H9 (cell line): ENCODE measurements at regions not wholly inside any gene's neighbourhood (a gene's known extent, or its start where the extent isn't known, plus 50 kb on each side); places are given as distances from the start of the nearest gene placed in this dataset.

Experiments used
- DNase-seq: peaks from one replicate; pipeline ENCODE4 v3.0.0-alpha.2; 2017
- H2AFZ ChIP-seq: one replicate; pipeline ENCODE4 v1.6.1; 2013; ENCODE audit warnings: mild to moderate bottlenecking, low read length, control low read depth, moderate library complexity
- H2AK5ac ChIP-seq: 2 replicates; pipeline ENCODE4 v1.6.1; 2013; ENCODE audit warnings: low read length, control low read depth, mixed read lengths; ENCODE audit not compliant: insufficient read length
- H2BK120ac ChIP-seq: one replicate; pipeline ENCODE4 v1.6.1; 2013; ENCODE audit warnings: low read depth, mild to moderate bottlenecking, low read length, control low read depth, inconsistent platforms; ENCODE audit not compliant: poor library complexity, severe bottlenecking
- H2BK12ac ChIP-seq: 2 replicates; pipeline ENCODE4 v1.6.1; 2013; ENCODE audit warnings: low read length, control low read depth, mixed read lengths, low read depth; ENCODE audit not compliant: insufficient read length
- H2BK15ac ChIP-seq: 2 replicates; pipeline ENCODE4 v1.6.1; 2013; ENCODE audit warnings: low read depth, low read length, control low read depth
- H2BK20ac ChIP-seq: one replicate; pipeline ENCODE4 v1.6.1; 2013; ENCODE audit warnings: low read depth, mild to moderate bottlenecking, low read length, control low read depth, inconsistent platforms; ENCODE audit not compliant: poor library complexity, severe bottlenecking
- H2BK5ac ChIP-seq: 2 replicates; pipeline ENCODE4 v1.6.1; 2013; ENCODE audit warnings: low read length, control low read depth, mixed read lengths; ENCODE audit not compliant: insufficient read length
- H3K14ac ChIP-seq: 2 replicates; pipeline ENCODE4 v1.6.1; 2013; ENCODE audit warnings: low read length, control low read depth; ENCODE audit not compliant: insufficient read depth
- H3K18ac ChIP-seq: 2 replicates; pipeline ENCODE4 v1.6.1; 2013; ENCODE audit warnings: low read depth, mild to moderate bottlenecking, mixed read lengths, low read length, control low read depth; ENCODE audit not compliant: insufficient read length
- H3K23ac ChIP-seq: 2 replicates; pipeline ENCODE4 v1.6.1; 2013; ENCODE audit warnings: low read length, control low read depth, mixed read lengths, low read depth; ENCODE audit not compliant: insufficient read length
- H3K23me2 ChIP-seq: 2 replicates; pipeline ENCODE4 v1.6.1; 2013; ENCODE audit warnings: low read depth, mild to moderate bottlenecking, mixed read lengths, low read length, control low read depth; ENCODE audit not compliant: insufficient read length, poor library complexity, severe bottlenecking
- H3K27ac ChIP-seq: 2 replicates; pipeline ENCODE4 v1.5.1; 2013; ENCODE audit warnings: low read length, control low read depth, mixed read lengths, low read depth; ENCODE audit not compliant: insufficient read length
- H3K27me3 ChIP-seq: 2 replicates; pipeline ENCODE4 v1.6.1; 2013; ENCODE audit warnings: low read length, control low read depth, inconsistent platforms; ENCODE audit not compliant: insufficient read depth
- H3K4ac ChIP-seq: 2 replicates; pipeline ENCODE4 v1.6.1; 2013; ENCODE audit warnings: low read depth, mild to moderate bottlenecking, control low read depth, inconsistent platforms, low read length, moderate library complexity
- H3K4me1 ChIP-seq: 2 replicates; pipeline ENCODE4 v1.6.1; 2013; ENCODE audit warnings: low read length, control low read depth, inconsistent platforms; ENCODE audit not compliant: insufficient read depth
- H3K4me2 ChIP-seq: 2 replicates; pipeline ENCODE4 v1.6.1; 2013; ENCODE audit warnings: low read length, control low read depth, mixed read lengths; ENCODE audit not compliant: insufficient read length, insufficient read depth
- H3K56ac ChIP-seq: 2 replicates; pipeline ENCODE4 v1.6.1; 2013; ENCODE audit warnings: low read depth, mild to moderate bottlenecking, mixed read lengths, low read length, control low read depth; ENCODE audit not compliant: insufficient read length
- H3K79me1 ChIP-seq: 2 replicates; pipeline ENCODE4 v1.6.1; 2013; ENCODE audit warnings: low read depth, mild to moderate bottlenecking, moderate library complexity, low read length, control low read depth, inconsistent platforms; ENCODE audit not compliant: insufficient read depth, poor library complexity, severe bottlenecking
- H3K79me2 ChIP-seq: 2 replicates; pipeline ENCODE4 v1.6.1; 2013; ENCODE audit warnings: low read length, control low read depth, inconsistent platforms; ENCODE audit not compliant: insufficient read depth
- H3K9ac ChIP-seq: 2 replicates; pipeline ENCODE4 v1.6.1; 2013; ENCODE audit warnings: low read length, control low read depth, mixed read lengths; ENCODE audit not compliant: insufficient read length; ENCODE audit errors: extremely low read depth
- H3K9me3 ChIP-seq: one replicate; pipeline ENCODE4 v1.6.1; 2013; ENCODE audit warnings: low read depth, low read length, inconsistent platforms; ENCODE audit not compliant: control insufficient read depth
- H3T11ph ChIP-seq: one replicate; pipeline ENCODE4 v1.6.1; 2013; ENCODE audit warnings: mild to moderate bottlenecking, low read length, control low read depth, inconsistent platforms
- H4K20me1 ChIP-seq: one replicate; pipeline ENCODE4 v1.6.1; 2013; ENCODE audit not compliant: control insufficient read depth, insufficient read length, insufficient read depth
- H4K5ac ChIP-seq: 2 replicates; pipeline ENCODE4 v1.6.1; 2013; ENCODE audit warnings: low read depth, mild to moderate bottlenecking, mixed read lengths, low read length, control low read depth; ENCODE audit not compliant: insufficient read length
- H4K8ac ChIP-seq: replicated peaks from 2 replicates; pipeline ENCODE4 v1.6.1; 2013; ENCODE audit warnings: low read length, control low read depth, mixed read lengths, low read depth; ENCODE audit not compliant: insufficient read length
- H4K91ac ChIP-seq: 2 replicates; pipeline ENCODE4 v1.6.1; 2013; ENCODE audit warnings: low read depth, mild to moderate bottlenecking, moderate library complexity, mixed read lengths, low read length, control low read depth; ENCODE audit not compliant: insufficient read length
- H3K27ac Mint-ChIP-seq, 3 experiments: 2 replicates in 2 of 3; 3 replicates in 1 of 3; pipeline ENCODE4 v1.8.0; 2020 to 2021; ENCODE audit warnings: mixed read lengths in 3 of 3, mild to moderate bottlenecking in 1 of 3, moderate library complexity in 1 of 3
- H3K27me3 Mint-ChIP-seq: 2 replicates; pipeline ENCODE4 v1.8.0; 2021; ENCODE audit warnings: low read depth, mild to moderate bottlenecking, moderate library complexity, mixed read lengths
- H3K36me3 Mint-ChIP-seq, 3 experiments: 2 replicates in 2 of 3; 3 replicates in 1 of 3; pipeline ENCODE4 v1.8.0; 2020 to 2021; ENCODE audit warnings: low read depth in 3 of 3, mixed read lengths in 3 of 3; ENCODE audit not compliant: insufficient read depth in 1 of 3
- H3K4me1 Mint-ChIP-seq, 2 experiments: 2 replicates each; pipeline ENCODE4 v1.8.0; 2020; ENCODE audit warnings: mixed read lengths in 2 of 2
- H3K4me3 Mint-ChIP-seq, 2 experiments: 2 replicates in 1 of 2; 3 replicates in 1 of 2; pipeline ENCODE4 v1.8.0; 2020 to 2021; ENCODE audit warnings: mild to moderate bottlenecking in 2 of 2, mixed read lengths in 2 of 2, moderate library complexity in 1 of 2
- H3K9me3 Mint-ChIP-seq, 2 experiments: 2 replicates in 1 of 2; 3 replicates in 1 of 2; pipeline ENCODE4 v1.8.0; 2020; ENCODE audit warnings: mild to moderate bottlenecking in 2 of 2, mixed read lengths in 2 of 2, moderate library complexity in 1 of 2
- CTCF ChIP-seq: fragments of 200-600 bp; sonication (generic); conservative IDR thresholded peaks from 3 replicates; pipeline ENCODE4 v1.8.0; 2021; ENCODE audit warnings: antibody characterized with exemption, mild to moderate bottlenecking
- WGBS: extraction: QIAGEN DNeasy Blood & Tissue Kit; methylation state at CpG from one replicate; pipeline ENCODE4 v1.1.7; 2013; ENCODE audit warnings: missing lambda C conversion rate, low lambda C conversion rate, mixed read lengths; ENCODE audit not compliant: insufficient read length; ENCODE audit errors: extremely low coverage; 5-methylcytosine and 5-hydroxymethylcytosine counted together

DNA sequence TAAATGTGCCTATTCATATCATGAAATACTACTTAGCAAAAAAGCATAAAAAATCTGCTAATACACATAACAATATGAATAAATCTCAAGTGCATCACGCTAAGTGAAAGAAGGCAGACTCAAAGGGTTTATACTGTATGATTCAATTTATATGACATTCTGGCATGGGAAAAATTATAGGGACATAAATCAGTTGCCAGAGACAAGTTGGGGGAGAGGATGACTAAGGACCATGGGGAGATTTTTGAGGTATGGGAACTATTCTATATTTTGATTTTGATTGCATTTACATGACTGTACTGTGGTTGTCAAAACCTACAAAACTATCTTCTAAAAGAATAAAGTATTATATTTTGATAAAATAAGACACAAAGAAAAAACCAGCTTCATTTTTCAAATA lies 650.3 kb upstream of the NR5A2 start:
- WGBS: no CpG with 5 or more reads among the region's 1 CpG
- H3K27ac ChIP-seq: no peak overlapping the region

More for the DNA sequence above, 650.3 kb upstream of the NR5A2 start:
- Histone ChIP-seq H4K8ac (no peak overlapping the region), H2AFZ (no peak overlapping the region), H3K27me3 (no peaks in the 10 kb centered on the region), H3K9me3 (no peaks in the 10 kb centered on the region), H3K9ac (no peak overlapping the region), H3K4ac (no peak overlapping the region), H3K79me2 (no peaks in the 10 kb centered on the region), H3K4me2 (no peak overlapping the region), H3T11ph (no peak overlapping the region), H2AK5ac (no peak overlapping the region), H3K23ac (no peak overlapping the region), H3K56ac (no peak overlapping the region), H3K18ac (no peak overlapping the region), H2BK120ac (no peak overlapping the region), H3K4me1 (no peaks in the 10 kb centered on the region), H2BK12ac (no peak overlapping the region), H3K14ac (no peak overlapping the region), H3K23me2 (no peaks in the 10 kb centered on the region), H2BK15ac (no peak overlapping the region), H4K91ac (no peak overlapping the region), H2BK20ac (no peak overlapping the region), H4K20me1 (no peaks in the 10 kb centered on the region), H3K79me1 (no peaks in the 10 kb centered on the region), H4K5ac (no peak overlapping the region), H2BK5ac (no peak overlapping the region)
- Mint-ChIP-seq H3K27ac (no peak overlapping the region), H3K4me3 (no peak overlapping the region), H3K36me3 (no peaks in the 10 kb centered on the region), H3K4me1 (no peaks in the 10 kb centered on the region), H3K9me3 (no peaks in the 10 kb centered on the region), H3K27me3 (peaks cover 2% of the 10 kb centered on the region; the same call in 1 of the 2 replicates)
- TF ChIP-seq CTCF: no peak
- DNase-seq: no peak
